SK-N-MC (cell line): ENCODE measurements at regions not wholly inside any gene's neighbourhood (a gene's known extent, or its start where the extent isn't known, plus 50 kb on each side); places are given as distances from the start of the nearest gene placed in this dataset.

Experiments
- DNase-seq: peaks from one replicate; pipeline ENCODE4 v3.0.0-alpha.2; 2011; ENCODE audit warnings: low read depth, low spot score
- H3K27ac ChIP-seq: fragments of 200-600 bp; sonication (generic); 2 replicates; pipeline ENCODE4 v1.5.1; 2016; ENCODE audit warnings: mixed run types
- H3K36me3 ChIP-seq: fragments of 200-600 bp; sonication (generic); 2 replicates; pipeline ENCODE4 v1.6.1; 2017; ENCODE audit warnings: antibody characterized with exemption, low read length, mixed read lengths; ENCODE audit not compliant: insufficient read depth
- H3K4me3 ChIP-seq: fragments of 200-600 bp; sonication (generic); 2 replicates; pipeline ENCODE4 v1.5.1; 2016
- H3K9ac ChIP-seq: fragments of 200-600 bp; sonication (generic); 2 replicates; pipeline ENCODE4 v1.8.0; 2017; ENCODE audit warnings: mixed run types, mixed read lengths; ENCODE audit not compliant: insufficient read length
- H3K9me3 ChIP-seq: fragments of 200-600 bp; sonication (generic); 2 replicates; pipeline ENCODE4 v1.6.1; 2017; ENCODE audit warnings: low read depth, mild to moderate bottlenecking, antibody characterized with exemption, low read length, moderate library complexity, mixed read lengths
- EZH2 ChIP-seq: fragments of 200-600 bp; sonication (generic); IDR thresholded peaks from one replicate; pipeline ENCODE4 v1.6.1; 2017; ENCODE audit warnings: antibody characterized with exemption
- FOXP2 ChIP-seq: optimal IDR thresholded peaks from 2 replicates; pipeline ENCODE3; 2011; ENCODE audit warnings: mild to moderate bottlenecking, moderate library complexity; ENCODE audit not compliant: insufficient read depth; ENCODE audit errors: extremely low read length, control extremely low read depth
- POLR2AphosphoS5 ChIP-seq: IDR thresholded peaks from 2 replicates; pipeline ENCODE4 v1.6.1; 2012; ENCODE audit warnings: mild to moderate bottlenecking, low read depth, low read length, borderline replicate concordance

DNA sequence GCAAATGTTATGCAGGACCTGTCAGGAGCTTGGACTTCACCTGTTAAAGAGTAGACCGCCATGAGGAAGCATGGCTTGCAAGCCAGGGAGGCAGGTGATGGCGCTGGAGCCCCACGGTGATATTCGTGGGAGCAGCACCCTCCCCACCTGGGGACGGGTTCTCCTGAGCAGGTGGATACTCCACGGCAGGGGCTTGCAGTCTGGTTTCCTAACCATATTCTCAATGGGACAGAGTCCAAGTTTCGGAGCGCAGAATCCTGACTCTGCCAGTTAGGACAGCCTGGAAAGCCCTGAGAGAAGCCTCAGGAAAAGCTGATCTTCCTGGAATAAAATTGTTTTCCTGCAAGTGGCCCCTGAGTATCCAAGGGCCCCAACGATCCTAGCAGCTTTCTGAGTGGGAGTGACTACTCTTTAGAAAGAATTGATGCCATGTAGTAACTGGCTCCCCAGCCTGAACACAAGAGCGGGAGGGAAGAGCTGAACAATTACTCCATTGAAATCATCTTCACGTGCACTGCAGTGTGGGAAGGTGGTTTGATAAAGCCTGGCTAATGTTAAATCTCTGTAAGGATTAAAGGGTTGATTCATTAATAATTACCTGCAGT lies 146.3 kb upstream of the RAB4A start:
- Histone ChIP-seq H3K4me3 (no peak overlapping the region), H3K9me3 (no peaks in the 10 kb centered on the region), H3K36me3 (no peaks in the 10 kb centered on the region), H3K9ac (no peak overlapping the region), H3K27ac (no peak overlapping the region)
- TF ChIP-seq FOXP2 (no peak), EZH2 (no peak), POLR2AphosphoS5 (no peak)
- no peak for DNase-seq

DNA sequence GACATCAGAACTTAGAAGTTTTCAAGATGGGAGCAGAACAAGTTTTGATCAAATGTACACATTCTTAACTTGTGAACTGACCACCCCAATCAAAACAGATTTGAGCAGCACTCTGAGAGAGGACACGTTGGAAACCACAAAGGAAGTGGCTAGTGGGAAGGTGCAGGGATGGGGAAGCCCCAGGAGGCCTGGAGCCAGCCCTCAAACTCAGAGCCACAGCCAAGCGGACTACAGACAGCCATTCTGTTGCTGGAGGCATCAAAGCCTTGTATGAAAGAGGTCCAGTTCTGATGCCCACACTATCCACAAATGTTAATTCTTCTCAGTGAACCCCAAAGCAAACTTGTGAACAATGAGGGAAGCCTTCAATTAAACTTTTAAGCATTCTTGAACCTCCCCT lies 143.6 kb upstream of the RAB4A start:
- Histone ChIP-seq H3K36me3 (no peaks in the 10 kb centered on the region), H3K9me3 (no peaks in the 10 kb centered on the region), H3K9ac (no peak overlapping the region), H3K27ac (no peak overlapping the region), H3K4me3 (no peak overlapping the region)
- DNase-seq, result no peak
- TF ChIP-seq POLR2AphosphoS5 (no peak), EZH2 (no peak)

DNA sequence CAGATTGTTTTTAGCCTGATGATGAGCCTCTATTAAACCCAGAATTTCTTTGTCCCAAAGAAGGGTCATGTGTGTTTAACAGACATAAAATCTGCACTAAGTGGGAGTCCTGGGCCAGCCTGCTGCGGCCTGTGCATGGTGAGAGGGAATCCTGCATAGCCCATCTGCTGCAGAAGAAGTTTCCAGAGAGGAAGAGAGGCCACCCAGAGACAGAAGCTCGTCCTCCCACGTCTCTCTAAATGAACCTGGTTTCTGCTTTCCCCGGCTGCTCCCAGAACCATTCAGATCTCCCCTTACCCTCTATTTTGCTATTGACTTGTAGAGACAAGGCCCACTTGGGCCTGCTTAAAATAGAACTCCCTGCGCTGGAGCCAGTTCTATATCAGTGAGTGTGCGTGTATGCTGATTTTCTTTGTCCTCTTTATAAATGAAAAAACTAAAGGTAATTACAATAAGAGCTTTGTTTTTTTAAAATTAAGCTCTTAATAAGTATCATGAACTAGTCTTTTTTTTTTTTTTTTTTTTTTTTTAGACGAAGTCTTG lies 142.8 kb upstream of the RAB4A start:
- no peak for DNase-seq
- TF ChIP-seq FOXP2, result no peak
- no peak for TF ChIP-seq EZH2
- no peak for TF ChIP-seq POLR2AphosphoS5
- Histone ChIP-seq H3K36me3 (no peaks in the 10 kb centered on the region), H3K4me3 (no peak overlapping the region), H3K9ac (no peak overlapping the region), H3K9me3 (no peaks in the 10 kb centered on the region), H3K27ac (no peak overlapping the region)

DNA sequence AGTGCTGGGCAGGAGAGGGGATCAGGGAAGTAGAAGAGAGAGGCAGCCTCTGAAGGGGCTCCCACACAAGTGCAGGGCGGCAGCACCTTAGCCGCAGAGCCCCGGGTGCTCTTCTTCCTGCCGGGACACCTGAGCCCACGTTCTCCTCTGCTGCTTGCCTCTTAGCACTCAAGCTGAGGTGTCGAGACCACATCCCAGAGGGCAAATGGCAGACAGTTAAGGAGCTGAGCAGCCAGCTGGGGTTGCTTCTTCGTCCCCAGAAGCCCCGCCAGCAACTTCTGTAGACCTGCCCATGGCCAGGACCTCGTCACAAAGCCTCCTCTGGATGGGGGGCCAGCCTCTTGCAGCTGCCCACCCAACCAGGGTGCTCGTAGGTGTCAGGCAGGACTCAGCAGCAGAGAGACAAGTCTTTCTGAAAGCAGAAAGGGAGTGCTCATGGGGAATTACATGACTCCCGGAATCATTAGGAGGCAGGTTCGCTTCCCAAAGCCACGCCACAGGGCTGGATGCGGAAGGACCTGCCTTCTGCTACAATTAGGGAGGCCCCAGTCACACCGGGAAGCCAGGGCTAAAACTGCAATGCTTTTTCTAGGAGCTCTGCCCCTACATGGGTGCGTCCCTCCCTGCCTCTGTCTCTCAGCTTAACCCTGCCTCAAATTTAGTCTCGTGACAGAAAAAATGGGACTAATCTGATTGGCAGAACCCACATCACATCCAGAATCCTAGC lies 141.4 kb upstream of the RAB4A start:
- no peak for DNase-seq
- Histone ChIP-seq H3K36me3 (no peaks in the 10 kb centered on the region), H3K27ac (no peak overlapping the region), H3K9me3 (no peaks in the 10 kb centered on the region), H3K4me3 (no peak overlapping the region), H3K9ac (no peak overlapping the region)
- TF ChIP-seq POLR2AphosphoS5 (no peak), FOXP2 (no peak), EZH2 (no peak)

DNA sequence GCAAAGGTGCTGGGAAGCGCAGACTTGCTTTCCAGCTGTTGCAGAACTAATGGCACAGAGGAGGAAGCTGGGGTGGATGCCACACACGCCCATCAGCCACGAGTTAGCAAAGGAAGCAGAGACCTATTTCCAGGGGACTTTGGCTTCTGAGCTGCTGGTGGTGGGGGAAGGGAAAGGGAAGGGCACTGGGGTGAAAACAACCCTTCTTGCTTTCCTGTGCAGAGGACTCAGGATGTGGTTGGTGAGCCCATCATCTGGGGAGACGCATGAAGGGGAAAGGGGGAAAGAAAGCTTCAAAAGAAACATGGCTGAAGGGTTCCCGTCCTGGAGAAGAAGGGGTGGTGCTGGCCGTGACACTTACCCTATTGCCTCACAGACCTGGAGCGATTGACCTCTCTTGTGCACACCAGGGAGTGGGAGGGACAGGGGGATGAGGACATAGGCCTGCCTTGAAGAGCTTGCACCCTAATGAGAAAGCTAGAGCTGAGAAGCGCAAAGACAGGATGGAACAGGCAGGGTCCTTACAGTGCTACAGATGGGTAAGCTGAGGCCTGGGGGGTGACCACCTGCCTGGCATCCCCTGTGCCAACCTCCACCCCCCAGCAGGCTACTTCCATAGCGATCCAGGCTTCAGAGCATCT lies 140.8 kb upstream of the RAB4A start:
- Histone ChIP-seq H3K9ac (no peak overlapping the region), H3K4me3 (no peak overlapping the region), H3K36me3 (no peaks in the 10 kb centered on the region), H3K9me3 (no peaks in the 10 kb centered on the region), H3K27ac (no peak overlapping the region)
- TF ChIP-seq POLR2AphosphoS5 (no peak), FOXP2 (no peak), EZH2 (no peak)
- DNase-seq, result no peak

DNA sequence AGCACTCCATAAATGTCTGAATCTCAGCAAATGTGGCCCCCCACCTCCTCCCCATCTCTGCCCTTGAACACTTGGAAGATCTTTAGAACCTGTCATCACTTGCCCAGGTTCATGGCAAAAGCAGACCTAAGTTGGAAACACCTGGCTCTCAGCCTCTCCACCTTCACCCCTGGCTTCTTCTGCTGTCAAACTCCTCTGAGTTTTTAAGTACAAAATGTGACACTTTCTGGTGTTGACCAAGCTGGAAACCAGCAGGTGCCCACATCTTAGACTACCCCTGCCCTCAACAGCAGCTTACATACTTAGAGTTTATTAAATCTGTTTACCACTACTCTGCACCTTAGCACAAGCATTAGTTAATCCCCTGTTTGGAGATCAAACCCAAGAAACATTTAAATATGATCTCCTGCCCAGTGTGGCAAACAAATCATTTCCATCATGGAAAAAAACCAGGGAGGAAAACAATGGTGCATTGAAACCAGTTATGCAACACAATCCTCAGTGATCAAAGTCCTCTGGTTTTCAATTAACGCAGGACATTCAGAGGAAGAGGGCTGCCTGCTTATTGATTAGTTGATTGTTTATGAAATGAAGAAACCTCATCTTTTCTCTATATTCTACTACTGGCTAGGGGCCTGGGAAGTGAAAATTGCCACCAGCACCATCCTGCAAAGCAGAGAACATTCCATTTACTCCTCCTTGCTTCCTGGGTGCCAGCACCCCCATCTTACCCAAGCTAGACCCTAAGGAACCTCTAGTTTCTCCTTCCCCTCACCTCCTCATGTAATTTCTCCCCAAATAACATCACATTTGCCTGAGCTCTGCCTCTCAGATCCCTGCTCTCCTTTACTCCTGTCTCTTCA lies 139.4 kb upstream of the RAB4A start:
- Histone ChIP-seq H3K4me3 (no peak overlapping the region), H3K9ac (no peak overlapping the region), H3K9me3 (no peaks in the 10 kb centered on the region), H3K36me3 (no peaks in the 10 kb centered on the region), H3K27ac (no peak overlapping the region)
- DNase-seq, result no peak
- TF ChIP-seq EZH2 (no peak), FOXP2 (no peak), POLR2AphosphoS5 (no peak)

DNA sequence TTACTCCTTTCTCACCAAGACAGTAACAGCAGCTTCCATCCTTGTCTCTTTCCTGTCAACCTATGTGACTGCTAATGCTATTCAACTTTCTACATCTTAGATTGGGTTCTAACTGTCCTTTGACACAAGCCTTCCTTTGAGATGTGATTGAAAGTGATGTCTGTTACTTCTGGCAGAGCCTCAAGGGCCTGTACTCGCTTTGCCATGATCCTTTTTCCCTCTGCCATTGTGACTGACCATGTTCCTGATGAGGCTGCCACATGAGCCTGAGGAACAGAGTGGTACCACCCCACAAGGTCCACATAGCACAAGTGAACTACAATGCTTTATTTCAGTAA lies 138.8 kb upstream of the RAB4A start:
- H3K4me3 ChIP-seq, result no peak overlapping the region
- no peak for DNase-seq
- no peaks in the 10 kb centered on the region for H3K9me3 ChIP-seq
- TF ChIP-seq POLR2AphosphoS5 (no peak), FOXP2 (no peak), EZH2 (no peak)
- H3K36me3 ChIP-seq, result no peaks in the 10 kb centered on the region
- H3K9ac ChIP-seq, result no peak overlapping the region
- H3K27ac ChIP-seq, result no peak overlapping the region

DNA sequence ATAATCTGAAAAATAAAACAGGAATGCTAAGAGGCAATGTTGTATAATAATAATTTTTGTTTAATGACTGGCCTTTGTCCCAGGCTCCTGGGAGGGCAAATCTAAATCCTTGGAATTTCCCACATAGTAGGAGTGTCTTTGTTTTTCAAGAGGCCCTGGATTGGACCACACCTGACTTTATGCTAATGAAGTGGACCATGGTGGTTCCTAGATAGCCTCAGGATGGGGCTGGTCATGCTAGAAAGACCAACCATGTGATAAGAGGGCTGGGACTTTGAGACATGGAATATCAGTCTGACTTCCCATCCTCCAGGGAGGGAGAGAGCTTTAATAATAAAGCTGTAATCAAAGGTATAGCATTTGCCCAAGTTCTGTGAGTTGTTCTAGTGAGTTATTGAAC lies 138.2 kb upstream of the RAB4A start:
- Histone ChIP-seq H3K4me3 (no peak overlapping the region), H3K9ac (no peak overlapping the region), H3K36me3 (no peaks in the 10 kb centered on the region), H3K27ac (no peak overlapping the region), H3K9me3 (no peaks in the 10 kb centered on the region)
- TF ChIP-seq EZH2, result no peak
- TF ChIP-seq FOXP2, result no peak
- TF ChIP-seq POLR2AphosphoS5, result no peak
- no peak for DNase-seq
